ENCODE measurements at regions not wholly inside any gene's neighbourhood (a gene's known extent, or its start where the extent isn't known, plus 50 kb on each side); places are given as distances from the start of the nearest gene placed in this dataset.

- TF ChIP-seq CTCF (IDR thresholded peaks at IDR 0.05) = no peak
- DNase-seq (ENCODE audit: low spot score) = no peak
- no peak for ATAC-seq (ENCODE audit: low FRiP score)
These were observed 265.2 kb upstream of the BOD1L1 start for GRCh38 chr4:13892739-13893105.

GRCh38 chr4:13893211-13893610 is 265.7 kb upstream of the BOD1L1 start:
- ATAC-seq (ENCODE audit: low FRiP score) = no peak

GRCh38 chr4:13893987-13894386 is 266.5 kb upstream of the BOD1L1 start:
- ATAC-seq (ENCODE audit: low FRiP score) = no peak
- DNase-seq (ENCODE audit: low spot score) = no peak
- TF ChIP-seq CTCF (IDR thresholded peaks at IDR 0.05) = no peak

More at GRCh38 chr4:13893211-13893610, 265.7 kb upstream of the BOD1L1 start:
- DNase-seq (ENCODE audit: low spot score) = no peak
- no peak for TF ChIP-seq CTCF (IDR thresholded peaks at IDR 0.05)

- ATAC-seq (ENCODE audit: low FRiP score) (no peak), DNase-seq (ENCODE audit: low spot score) (no peak)
- no peak for TF ChIP-seq CTCF (IDR thresholded peaks at IDR 0.05)
These were observed 273.3 kb upstream of the BOD1L1 start for GRCh38 chr4:13900780-13901179.

GRCh38 chr4:13902146-13902545 is 274.6 kb upstream of the BOD1L1 start:
- DNase-seq (ENCODE audit: low spot score) = no peak
- no peak for TF ChIP-seq CTCF (IDR thresholded peaks at IDR 0.05)
- ATAC-seq (ENCODE audit: low FRiP score) = no peak

GRCh38 chr4:13903061-13903460 is 275.5 kb upstream of the BOD1L1 start:
- no peak for TF ChIP-seq CTCF (IDR thresholded peaks at IDR 0.05)
- no peak for ATAC-seq (ENCODE audit: low FRiP score)

GRCh38 chr4:13903901-13904300 is 276.4 kb upstream of the BOD1L1 start:
- DNase-seq (ENCODE audit: low spot score) = no peak
- TF ChIP-seq CTCF (IDR thresholded peaks at IDR 0.05) = no peak
- ATAC-seq (ENCODE audit: low FRiP score) = no peak

More at GRCh38 chr4:13903061-13903460, 275.5 kb upstream of the BOD1L1 start:
- DNase-seq (ENCODE audit: low spot score) = no peak
